C4-2B (cell line): ENCODE measurements at regions not wholly inside any gene's neighbourhood (a gene's known extent, or its start where the extent isn't known, plus 50 kb on each side); places are given as distances from the start of the nearest gene placed in this dataset.

Experiments used
- ZFX ChIP-seq: fragments of 450-650 bp; IDR thresholded peaks from 2 replicates; pipeline ENCODE4 v1.6.1; 2017
- TF ChIP-seq, protein P1 (sequence below): fragments of 450-650 bp; conservative IDR thresholded peaks from 2 replicates; pipeline ENCODE4 v1.5.1; 2017; ENCODE audit warnings: mild to moderate bottlenecking

DNA sequence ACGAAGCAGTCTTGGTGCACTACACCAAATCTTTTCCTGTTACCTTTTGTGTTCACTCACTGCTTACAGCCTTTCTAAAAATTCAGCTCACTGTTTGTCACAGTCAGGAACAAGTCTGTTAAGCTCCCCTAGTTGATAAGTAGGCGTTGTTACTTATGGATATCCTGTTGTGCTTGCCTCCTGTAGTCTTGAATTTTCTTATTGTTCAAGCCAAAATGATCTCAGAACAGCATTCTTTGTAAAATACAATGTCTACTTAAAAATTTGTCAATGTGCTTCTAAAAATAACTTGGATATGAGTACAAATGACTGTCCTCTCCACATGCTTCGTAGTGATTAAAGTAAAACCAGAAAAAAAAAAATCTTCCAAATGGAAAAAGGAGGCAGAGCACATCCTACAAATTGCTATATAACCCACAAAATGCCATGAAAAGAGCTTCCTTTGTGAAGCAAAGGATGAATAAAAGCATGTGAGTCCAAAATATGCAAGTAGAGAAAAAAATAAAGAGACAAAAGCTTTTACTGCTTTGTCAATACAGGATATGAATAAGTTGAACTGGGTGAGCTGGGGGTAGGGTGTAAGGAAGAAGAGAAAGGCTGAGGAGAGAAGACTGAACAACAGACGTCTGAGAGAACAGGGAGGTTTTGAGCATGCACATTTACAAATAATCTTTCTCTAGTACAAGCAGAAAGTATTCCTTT, 228.9 kb upstream of the ADGRL4 start:
- TF ChIP-seq, protein P1, sequence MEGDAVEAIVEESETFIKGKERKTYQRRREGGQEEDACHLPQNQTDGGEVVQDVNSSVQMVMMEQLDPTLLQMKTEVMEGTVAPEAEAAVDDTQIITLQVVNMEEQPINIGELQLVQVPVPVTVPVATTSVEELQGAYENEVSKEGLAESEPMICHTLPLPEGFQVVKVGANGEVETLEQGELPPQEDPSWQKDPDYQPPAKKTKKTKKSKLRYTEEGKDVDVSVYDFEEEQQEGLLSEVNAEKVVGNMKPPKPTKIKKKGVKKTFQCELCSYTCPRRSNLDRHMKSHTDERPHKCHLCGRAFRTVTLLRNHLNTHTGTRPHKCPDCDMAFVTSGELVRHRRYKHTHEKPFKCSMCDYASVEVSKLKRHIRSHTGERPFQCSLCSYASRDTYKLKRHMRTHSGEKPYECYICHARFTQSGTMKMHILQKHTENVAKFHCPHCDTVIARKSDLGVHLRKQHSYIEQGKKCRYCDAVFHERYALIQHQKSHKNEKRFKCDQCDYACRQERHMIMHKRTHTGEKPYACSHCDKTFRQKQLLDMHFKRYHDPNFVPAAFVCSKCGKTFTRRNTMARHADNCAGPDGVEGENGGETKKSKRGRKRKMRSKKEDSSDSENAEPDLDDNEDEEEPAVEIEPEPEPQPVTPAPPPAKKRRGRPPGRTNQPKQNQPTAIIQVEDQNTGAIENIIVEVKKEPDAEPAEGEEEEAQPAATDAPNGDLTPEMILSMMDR, result no peak
- no peak for TF ChIP-seq ZFX
